ENCODE measurements at regions not wholly inside any gene's neighbourhood (a gene's known extent, or its start where the extent isn't known, plus 50 kb on each side); places are given as distances from the start of the nearest gene placed in this dataset.

- Histone ChIP-seq H3K27me3 (ENCODE audit: control insufficient read depth, insufficient read depth, low read length) (no peaks in the 10 kb centered on the region), H3K9ac (ENCODE audit: low read length in 3 of 3) (no peak overlapping the region), H3K36me3 (ENCODE audit: control insufficient read depth in 2 of 3, insufficient read depth in 3 of 3, low read length in 3 of 3) (no peaks in the 10 kb centered on the region), H3K9me3 (ENCODE audit: control insufficient read depth in 2 of 3, insufficient read depth in 1 of 3, low read length in 3 of 3) (no peaks in the 10 kb centered on the region), H3K4me1 (ENCODE audit: control insufficient read depth in 2 of 3, insufficient read depth in 2 of 3, low read depth in 1 of 3, low read length in 3 of 3) (no peaks in the 10 kb centered on the region), H3K27ac (ENCODE audit: low read depth in 2 of 2, low read length in 2 of 2) (no peak overlapping the region), H3K4me3 (ENCODE audit: low read length in 3 of 3) (no peak overlapping the region)
- DNase-seq (peak in 1 of 5 donors; percentile 48), FAIRE-seq (no peak)
- no peak for TF ChIP-seq CTCF (IDR thresholded peaks at IDR 0.05; ENCODE audit: borderline replicate concordance, extremely low read depth, insufficient read depth)
- intact Hi-C loops (cut with DNase I) = no loop called here
Observed at GRCh38 chr5:74075501-74076484, 449.8 kb downstream of the ARHGEF28 start.

GRCh38 chr5:74074111-74074510 lies 448.1 kb downstream of the ARHGEF28 start:
- Histone ChIP-seq H3K4me1 (ENCODE audit: control insufficient read depth in 2 of 3, insufficient read depth in 2 of 3, low read depth in 1 of 3, low read length in 3 of 3) (no peaks in the 10 kb centered on the region), H3K4me3 (ENCODE audit: low read length in 3 of 3) (no peak overlapping the region), H3K9ac (ENCODE audit: low read length in 3 of 3) (no peak overlapping the region), H3K9me3 (ENCODE audit: control insufficient read depth in 2 of 3, insufficient read depth in 1 of 3, low read length in 3 of 3) (no peaks in the 10 kb centered on the region), H3K36me3 (ENCODE audit: control insufficient read depth in 2 of 3, insufficient read depth in 3 of 3, low read length in 3 of 3) (no peaks in the 10 kb centered on the region), H3K27ac (ENCODE audit: low read depth in 2 of 2, low read length in 2 of 2) (no peak overlapping the region), H3K27me3 (ENCODE audit: control insufficient read depth, insufficient read depth, low read length) (no peaks in the 10 kb centered on the region)
- TF ChIP-seq CTCF (IDR thresholded peaks at IDR 0.05; ENCODE audit: borderline replicate concordance, extremely low read depth, insufficient read depth) = no peak
- DNase-seq = no peak
- FAIRE-seq = no peak
- intact Hi-C loops (cut with DNase I) = no loop called here

- Histone ChIP-seq H3K27ac (ENCODE audit: low read depth in 2 of 2, low read length in 2 of 2) (no peak overlapping the region), H3K9ac (ENCODE audit: low read length in 3 of 3) (no peak overlapping the region), H3K27me3 (ENCODE audit: control insufficient read depth, insufficient read depth, low read length) (no peaks in the 10 kb centered on the region), H3K4me3 (ENCODE audit: low read length in 3 of 3) (no peak overlapping the region), H3K36me3 (ENCODE audit: control insufficient read depth in 2 of 3, insufficient read depth in 3 of 3, low read length in 3 of 3) (no peaks in the 10 kb centered on the region), H3K9me3 (ENCODE audit: control insufficient read depth in 2 of 3, insufficient read depth in 1 of 3, low read length in 3 of 3) (no peaks in the 10 kb centered on the region), H3K4me1 (ENCODE audit: control insufficient read depth in 2 of 3, insufficient read depth in 2 of 3, low read depth in 1 of 3, low read length in 3 of 3) (no peaks in the 10 kb centered on the region)
- DNase-seq (peak in 1 of 5 donors; percentile 40), FAIRE-seq (no peak)
- intact Hi-C loops (cut with DNase I) = no loop called here
- TF ChIP-seq CTCF (IDR thresholded peaks at IDR 0.05; ENCODE audit: borderline replicate concordance, extremely low read depth, insufficient read depth) = no peak
Observed at GRCh38 chr5:74073257-74073656, 447.3 kb downstream of the ARHGEF28 start.

Data from kidney (tissue), 13 donors.